GM12872 (cell line): ENCODE measurements at regions not wholly inside any gene's neighbourhood (a gene's known extent, or its start where the extent isn't known, plus 50 kb on each side); places are given as distances from the start of the nearest gene placed in this dataset.

Experiments
- CTCF ChIP-seq: IDR thresholded peaks from 3 replicates; pipeline ENCODE4 v1.5.1; 2011; ENCODE audit warnings: low read depth, mild to moderate bottlenecking, low read length, moderate library complexity; ENCODE audit not compliant: insufficient read depth

DNA sequence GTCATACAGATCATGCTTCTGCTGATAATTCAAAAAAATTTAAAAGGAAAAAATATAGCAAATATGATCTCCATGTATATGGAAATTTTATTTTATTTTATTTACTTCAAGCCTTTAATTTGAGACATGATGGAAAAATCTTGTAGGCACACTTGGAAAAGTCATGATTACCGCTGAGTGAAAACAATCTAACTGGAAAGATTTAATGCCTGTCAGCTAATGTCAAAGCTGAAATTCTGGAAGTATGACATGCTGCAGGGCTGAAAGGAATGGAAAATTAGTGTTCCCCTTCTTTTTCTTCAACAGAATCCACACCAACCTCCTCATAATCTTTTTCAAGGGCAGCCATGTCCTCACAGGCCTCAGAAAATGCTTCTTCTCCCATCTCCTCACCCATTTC is 58.2 kb downstream of the RPRM start:
- TF ChIP-seq CTCF: no peak

- TF ChIP-seq CTCF: no peak
Observed at GRCh38 chr2:153417077-153417476, 61.5 kb downstream of the RPRM start.

DNA sequence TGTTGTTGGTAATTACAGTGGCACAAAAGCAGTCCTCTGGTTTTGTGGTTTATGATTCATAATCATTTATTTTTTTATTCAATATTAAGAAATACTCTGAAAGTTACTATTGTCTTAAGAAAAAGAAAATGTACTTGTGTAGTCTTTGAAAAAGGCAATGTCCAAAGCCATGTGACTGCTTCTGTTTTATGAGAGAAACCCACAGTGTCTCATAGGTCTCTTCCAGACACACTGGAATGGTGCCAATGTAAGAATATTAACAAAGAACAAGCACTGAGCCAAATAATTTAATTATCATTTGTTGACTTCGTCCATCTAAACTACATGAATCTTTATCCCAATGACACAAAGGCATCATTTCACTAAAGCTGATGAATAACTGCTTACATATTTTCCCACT is 62.5 kb downstream of the RPRM start:
- no peak for TF ChIP-seq CTCF

GRCh38 chr2:153408710-153409385 is 69.7 kb downstream of the RPRM start:
- no peak for TF ChIP-seq CTCF

DNA sequence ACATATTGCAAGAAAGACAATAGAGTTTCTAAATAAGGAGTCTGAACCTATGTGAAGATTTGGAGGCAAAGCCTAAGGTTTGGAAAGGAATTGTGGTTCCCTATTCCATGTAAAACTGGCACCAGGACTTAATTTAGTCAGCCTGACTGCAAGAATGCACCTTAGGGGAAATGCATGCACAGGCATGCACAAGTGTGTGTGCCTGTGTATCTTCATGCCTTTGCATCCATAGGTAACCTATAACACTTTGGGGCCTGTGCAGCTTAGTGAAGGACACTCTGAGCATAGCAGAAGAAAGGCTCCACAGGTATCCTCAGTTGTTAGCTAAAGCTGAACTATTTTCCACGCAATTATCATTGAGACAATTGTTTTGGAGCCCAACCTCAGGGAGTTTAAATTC is 73.4 kb downstream of the RPRM start:
- TF ChIP-seq CTCF: no peak

- no peak for TF ChIP-seq CTCF
Observed at GRCh38 chr2:153404792-153405191, 73.8 kb downstream of the RPRM start.

GRCh38 chr2:153403940-153404339 is 74.6 kb downstream of the RPRM start:
- TF ChIP-seq CTCF: no peak
